Activated CD8-positive, alpha-beta T cell treated with anti-CD3 and anti-CD28 coated beads for 36 hours (primary cell): ENCODE measurements at regions not wholly inside any gene's neighbourhood (a gene's known extent, or its start where the extent isn't known, plus 50 kb on each side); places are given as distances from the start of the nearest gene placed in this dataset.

Source experiments
- ATAC-seq: fragments of 200-7000 bp; cut with Tn5 transposase; one replicate; pipeline ENCODE4 v1.10.0; 2021; ENCODE audit warnings: mild to moderate bottlenecking, moderate library complexity
- CTCF ChIA-PET: fragments of 350-600 bp; sonication (Branson Sonifier 250); formaldehyde crosslinking; loops from one replicate; lab custom pipeline; 2021; ENCODE audit warnings: antibody characterized with exemption; lab: Charles Lee
- POLR2A ChIA-PET: fragments of 350-600 bp; sonication (Branson Sonifier 250); formaldehyde crosslinking; loops from one replicate; lab custom pipeline; 2021; ENCODE audit warnings: antibody characterized with exemption; lab: Charles Lee
- DNase-seq: peaks from one replicate; pipeline ENCODE4 v3.0.0-alpha.2; 2020
- H3K27ac Mint-ChIP-seq: one replicate; pipeline ENCODE4 v1.8.0; 2021; ENCODE audit warnings: mild to moderate bottlenecking, mixed read lengths
- H3K27me3 Mint-ChIP-seq: one replicate; pipeline ENCODE4 v1.8.0; 2021; ENCODE audit warnings: mixed read lengths
- H3K36me3 Mint-ChIP-seq: one replicate; pipeline ENCODE4 v1.8.0; 2021; ENCODE audit warnings: low read depth, mixed read lengths
- H3K4me1 Mint-ChIP-seq: one replicate; pipeline ENCODE4 v1.8.0; 2021; ENCODE audit warnings: low read depth, mixed read lengths
- H3K4me3 Mint-ChIP-seq: one replicate; pipeline ENCODE4 v1.8.0; 2021; ENCODE audit warnings: mild to moderate bottlenecking, moderate library complexity, mixed read lengths
- H3K9me3 Mint-ChIP-seq: one replicate; pipeline ENCODE4 v1.8.0; 2021; ENCODE audit warnings: mixed read lengths
- CTCF ChIP-seq: fragments of 200-600 bp; IDR thresholded peaks from one replicate; pipeline ENCODE4 v1.8.0; 2022; ENCODE audit warnings: antibody characterized with exemption, mild to moderate bottlenecking
- intact Hi-C: fragments of 100-400 bp; cut with micrococcal nuclease; formaldehyde crosslinking; loops from one replicate; pipeline ENCODE4 v1.10.0; 2022

GRCh38 chr22:47672526-47672925 is 910.1 kb downstream of the TBC1D22A start:
- no peaks in the 10 kb centered on the region for H3K4me1 Mint-ChIP-seq
- POLR2A ChIA-PET, result no interaction called here
- H3K27ac Mint-ChIP-seq, result no peak overlapping the region
- H3K36me3 Mint-ChIP-seq, result no peaks in the 10 kb centered on the region
- no peak overlapping the region for H3K4me3 Mint-ChIP-seq
- TF ChIP-seq CTCF, result no peak
- peaks cover 2% of the 10 kb centered on the region for H3K27me3 Mint-ChIP-seq
- ATAC-seq (no peak), DNase-seq (no peak)
- CTCF ChIA-PET, result no interaction called here
- H3K9me3 Mint-ChIP-seq, result peaks cover 5% of the 10 kb centered on the region
- intact Hi-C loops, result no loop called here

GRCh38 chr22:47665151-47665550 is 902.7 kb downstream of the TBC1D22A start:
- Mint-ChIP-seq H3K4me3 (no peak overlapping the region), H3K27me3 (peaks cover 8% of the 10 kb centered on the region), H3K36me3 (no peaks in the 10 kb centered on the region), H3K9me3 (peaks cover 5% of the 10 kb centered on the region), H3K27ac (no peak overlapping the region), H3K4me1 (no peaks in the 10 kb centered on the region)
- ChIA-PET CTCF (no interaction called here), POLR2A (no interaction called here)
- ATAC-seq, result no peak
- intact Hi-C loops, result no loop called here
- no peak for TF ChIP-seq CTCF
- no peak for DNase-seq

GRCh38 chr22:47663615-47664605 is 901.5 kb downstream of the TBC1D22A start:
- H3K27me3 Mint-ChIP-seq, result peaks cover 9% of the 10 kb centered on the region
- no peak for DNase-seq
- POLR2A ChIA-PET, result no interaction called here
- no peaks in the 10 kb centered on the region for H3K9me3 Mint-ChIP-seq
- no peak for ATAC-seq
- H3K27ac Mint-ChIP-seq, result no peak overlapping the region
- CTCF ChIA-PET, result no interaction called here
- no peak for TF ChIP-seq CTCF
- H3K4me3 Mint-ChIP-seq, result no peak overlapping the region
- intact Hi-C loops, result no loop called here
- no peaks in the 10 kb centered on the region for H3K36me3 Mint-ChIP-seq
- no peaks in the 10 kb centered on the region for H3K4me1 Mint-ChIP-seq

DNA sequence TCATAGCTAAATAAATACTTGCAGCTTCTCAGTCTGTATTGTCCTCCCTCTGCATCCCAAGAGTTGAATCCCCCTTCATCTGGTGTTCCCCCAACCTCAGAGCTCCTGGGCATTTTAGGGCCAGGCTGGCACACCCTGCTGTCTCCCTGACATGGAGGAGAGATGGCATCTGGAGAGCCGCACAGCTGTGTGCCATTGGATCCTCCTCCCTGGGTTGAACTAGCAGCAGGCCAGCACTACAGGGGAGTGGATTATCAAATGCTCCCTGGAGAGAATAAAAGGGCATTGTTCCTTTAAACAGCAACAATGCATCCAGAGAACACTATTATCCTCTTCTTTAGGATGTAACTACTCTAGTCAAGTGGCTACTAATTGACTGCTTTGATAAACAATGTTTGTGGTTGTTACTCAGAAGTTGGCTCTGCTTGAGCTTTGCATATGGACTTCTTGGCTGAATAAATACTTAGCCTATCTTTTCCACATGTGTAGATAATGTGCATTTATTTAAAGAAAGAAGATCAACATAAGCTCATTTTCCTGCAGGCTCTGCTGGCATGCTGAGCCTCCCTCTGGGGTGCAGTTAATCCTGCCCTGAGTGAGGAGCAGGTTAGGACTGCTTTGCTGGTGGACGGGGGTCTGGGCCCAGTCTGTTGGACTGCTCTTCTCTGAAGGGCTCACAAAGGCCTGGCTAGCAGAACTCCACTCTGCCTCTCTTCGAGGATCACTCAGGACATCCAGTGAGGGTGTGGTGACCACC is 897.2 kb downstream of the TBC1D22A start:
- H3K27ac Mint-ChIP-seq, result no peak overlapping the region
- H3K27me3 Mint-ChIP-seq, result peaks cover 3% of the 10 kb centered on the region
- H3K9me3 Mint-ChIP-seq, result no peaks in the 10 kb centered on the region
- no peak overlapping the region for H3K4me3 Mint-ChIP-seq
- ChIA-PET CTCF (no interaction called here), POLR2A (interaction anchor here (1.1 kb wide), 1 partner anchor 30 kb away, joined by 3 read pairs; no protein-coding TSS in a partner anchor)
- TF ChIP-seq CTCF, result no peak
- ATAC-seq (no peak), DNase-seq (no peak)
- intact Hi-C loops, result no loop called here
- H3K36me3 Mint-ChIP-seq, result no peaks in the 10 kb centered on the region
- H3K4me1 Mint-ChIP-seq, result no peaks in the 10 kb centered on the region

DNA sequence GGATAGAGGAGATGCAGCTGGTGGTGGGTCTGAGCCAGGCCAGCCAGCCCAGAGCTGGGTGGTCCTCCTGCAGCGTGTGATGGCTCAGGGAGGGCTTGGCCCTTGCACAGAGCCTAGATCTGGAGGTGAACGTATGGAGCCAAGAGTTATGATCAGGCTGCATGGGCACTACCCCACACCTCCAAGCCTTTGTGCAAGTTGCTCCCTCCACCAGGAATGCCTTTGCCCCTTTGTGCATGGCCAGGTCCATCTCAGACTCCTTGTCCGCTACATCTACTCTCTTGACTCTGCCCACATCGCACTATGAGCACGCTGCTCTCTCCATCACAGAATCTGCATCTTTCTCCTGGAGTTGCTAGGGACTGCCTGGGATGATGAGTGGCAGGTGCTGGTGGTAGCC is 895.7 kb downstream of the TBC1D22A start:
- Mint-ChIP-seq H3K9me3 (peaks cover 2% of the 10 kb centered on the region), H3K27ac (no peak overlapping the region), H3K36me3 (no peaks in the 10 kb centered on the region), H3K4me3 (no peak overlapping the region), H3K4me1 (no peaks in the 10 kb centered on the region), H3K27me3 (peaks cover 3% of the 10 kb centered on the region)
- intact Hi-C loops, result no loop called here
- CTCF ChIA-PET, result no interaction called here
- TF ChIP-seq CTCF, result no peak
- no peak for DNase-seq
- no peak for ATAC-seq
- POLR2A ChIA-PET, result no interaction called here
